GM15510 (cell line): ENCODE measurements at regions not wholly inside any gene's neighbourhood (a gene's known extent, or its start where the extent isn't known, plus 50 kb on each side); places are given as distances from the start of the nearest gene placed in this dataset.

Experiments
- POLR2A ChIP-seq: IDR thresholded peaks from 3 replicates; pipeline ENCODE4 v1.6.1; 2011; ENCODE audit warnings: borderline replicate concordance; ENCODE audit not compliant: insufficient read length; ENCODE audit errors: extremely low read depth

DNA sequence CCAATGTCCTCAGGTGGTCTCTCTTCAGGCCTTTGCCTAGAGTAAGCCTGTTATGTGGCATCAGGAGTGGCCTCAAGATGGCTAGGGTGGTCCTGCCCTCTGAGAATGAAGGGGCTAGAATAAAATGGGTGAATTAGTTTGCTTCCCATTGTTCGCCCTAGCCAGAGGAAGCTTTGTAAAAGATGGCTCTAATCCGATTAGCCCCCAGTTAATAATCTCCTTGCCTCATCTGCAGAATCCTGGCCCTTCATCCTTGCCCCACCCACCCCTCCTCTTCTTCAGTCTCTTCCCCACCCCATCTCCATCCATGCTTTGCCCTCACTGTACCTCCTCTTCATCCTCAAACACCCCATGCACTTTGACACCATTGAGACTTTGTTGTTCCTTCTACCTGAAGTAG, 57.4 kb upstream of the LGALSL start:
- TF ChIP-seq POLR2A = no peak

GRCh38 chr2:64398516-64399129, 55.3 kb upstream of the LGALSL start:
- no peak for TF ChIP-seq POLR2A

DNA sequence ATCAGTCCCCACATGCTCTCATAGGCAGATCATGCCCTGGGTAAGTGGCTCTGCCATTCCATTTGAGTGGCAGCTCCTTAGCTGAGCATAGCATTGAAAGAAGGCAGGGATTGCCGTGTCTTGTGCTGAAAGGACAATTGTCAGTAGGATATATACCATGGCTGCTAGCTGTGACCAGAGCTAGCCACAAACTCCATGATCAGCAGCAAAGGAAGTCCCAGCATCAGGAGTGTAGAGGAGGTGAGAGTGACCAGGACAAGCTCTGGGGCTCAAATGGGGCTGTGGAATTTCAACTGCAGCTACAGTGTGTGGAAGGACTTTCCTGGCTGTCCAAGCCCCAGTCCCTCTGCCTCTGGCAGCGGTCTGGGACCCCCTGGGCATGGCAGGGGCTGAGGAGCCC, 54.4 kb upstream of the LGALSL start:
- TF ChIP-seq POLR2A = no peak

DNA sequence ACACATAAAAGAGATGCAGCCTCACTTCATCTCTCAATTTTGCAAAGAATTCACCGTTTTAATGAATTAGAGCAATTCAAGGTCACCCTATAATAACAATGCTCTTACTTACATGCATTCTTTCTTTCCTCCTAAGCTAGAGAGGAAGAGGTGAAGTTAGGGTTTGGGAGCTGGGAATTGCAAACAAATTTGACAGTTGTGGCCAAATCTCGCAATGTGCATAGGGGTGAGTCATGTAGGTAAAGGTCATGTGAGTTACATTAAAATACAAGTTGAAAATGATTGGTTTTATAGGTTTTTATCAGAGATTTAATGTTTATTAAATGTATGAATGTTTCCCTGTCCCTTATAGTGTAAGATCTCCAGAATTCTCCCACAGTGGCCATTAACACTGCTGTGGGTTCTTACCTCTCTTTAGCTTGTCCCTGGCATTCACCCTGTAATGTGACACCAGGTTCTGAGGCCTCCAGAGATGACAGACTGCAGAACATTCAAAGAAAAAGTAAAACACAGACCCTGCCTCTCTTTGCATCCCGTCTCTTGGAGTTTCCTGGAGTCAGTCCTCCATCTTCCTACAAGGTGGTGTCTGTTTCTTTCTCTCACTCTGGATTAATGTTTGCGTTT, 53.7 kb upstream of the LGALSL start:
- no peak for TF ChIP-seq POLR2A

- TF ChIP-seq POLR2A = no peak
These were observed 53.0 kb upstream of the LGALSL start for GRCh38 chr2:64400733-64401528.

DNA sequence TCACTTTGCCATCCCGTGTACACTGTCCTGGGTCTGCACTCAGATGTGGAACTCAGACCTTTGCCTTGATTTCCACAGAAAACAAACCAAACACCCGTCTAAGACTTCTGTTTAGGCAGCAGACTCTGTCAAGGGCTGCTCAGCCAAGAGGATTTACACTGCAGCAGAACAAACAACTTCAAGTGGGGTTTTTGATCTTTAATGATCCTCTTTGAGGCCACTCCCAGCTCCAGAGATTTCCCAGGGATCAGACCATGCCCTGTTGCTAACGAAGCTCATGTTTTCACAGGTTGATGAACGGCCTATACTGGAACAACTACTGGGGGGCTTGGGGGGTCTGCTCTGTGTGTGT, 52.5 kb upstream of the LGALSL start:
- TF ChIP-seq POLR2A = no peak

DNA sequence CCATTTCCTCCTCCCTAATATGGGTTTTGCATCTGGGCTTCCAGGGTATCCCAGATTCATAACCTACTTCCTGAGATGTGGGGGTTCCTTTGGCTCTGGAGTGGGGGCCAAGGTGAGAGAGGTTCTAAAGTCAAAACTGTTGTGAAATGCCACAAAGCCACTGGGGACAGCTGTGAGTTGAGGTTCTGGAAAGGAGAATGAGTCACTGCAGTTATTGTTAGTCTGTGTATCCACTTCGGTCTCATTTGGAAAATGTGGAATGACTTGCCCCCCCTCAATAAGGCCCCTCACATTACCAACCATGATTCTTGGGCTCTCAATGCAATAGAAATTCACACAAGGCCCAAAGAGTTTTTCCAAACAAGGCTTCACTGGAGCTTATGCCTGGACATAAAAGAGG, 51.1 kb upstream of the LGALSL start:
- no peak for TF ChIP-seq POLR2A

DNA sequence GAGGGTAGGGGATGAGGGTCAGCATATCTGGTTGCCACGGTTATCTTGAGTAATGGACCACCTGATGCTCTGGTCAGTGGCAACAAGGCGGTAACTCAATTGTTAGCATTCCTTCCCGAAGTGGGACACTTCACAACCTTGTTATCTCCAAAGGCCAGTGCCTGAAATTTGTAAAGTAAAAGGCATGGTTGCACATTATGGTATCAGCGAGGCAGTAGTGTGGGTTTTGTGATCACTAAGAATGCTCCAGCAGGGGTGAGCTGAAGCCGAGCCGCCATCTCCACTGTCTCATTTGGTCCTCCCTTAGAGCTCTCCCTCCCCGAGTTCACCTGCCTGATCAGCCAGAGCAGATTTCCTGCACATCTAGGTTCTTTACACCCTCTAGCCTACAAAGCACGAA, 50.5 kb upstream of the LGALSL start:
- no peak for TF ChIP-seq POLR2A

GRCh38 chr2:64404002-64404731, 49.8 kb upstream of the LGALSL start:
- TF ChIP-seq POLR2A = no peak
